ENCODE measurements at regions not wholly inside any gene's neighbourhood (a gene's known extent, or its start where the extent isn't known, plus 50 kb on each side); places are given as distances from the start of the nearest gene placed in this dataset.

DNA sequence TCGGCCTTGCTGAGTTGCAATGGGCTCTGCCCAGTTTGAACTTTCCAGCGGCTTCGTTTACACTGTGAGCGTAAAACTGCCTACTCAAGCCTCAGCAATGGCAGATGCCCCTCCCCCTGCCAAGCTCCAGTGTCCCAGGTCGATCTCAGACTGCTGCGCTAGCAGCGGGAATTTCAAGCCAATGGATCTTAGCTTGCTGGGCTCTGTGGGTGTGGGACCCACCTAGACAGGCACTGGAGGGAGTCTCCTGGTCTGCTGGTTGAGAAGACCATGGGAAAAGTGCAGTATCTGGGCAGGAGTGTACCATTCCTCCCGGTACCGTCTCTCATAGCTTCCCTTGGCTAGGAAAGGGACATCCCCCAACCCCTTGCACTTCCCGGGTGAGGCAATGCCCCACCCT lies 88.2 kb downstream of the KLHL28 start:
- Histone ChIP-seq H3K27me3 (ENCODE audit: insufficient read depth in 3 of 3, low read length in 2 of 3) (peaks cover 0 to 4% (median 4%) of the 10 kb centered on the region in 3 donors), H3K27ac (no peak overlapping the region), H3K9me3 (peaks cover 9% of the 10 kb centered on the region), H3K4me3 (no peak overlapping the region), H3K4me1 (no peaks in the 10 kb centered on the region), H3K36me3 (ENCODE audit: insufficient read depth in 1 of 2, low read depth in 1 of 2) (no peaks in the 10 kb centered on the region)
- WGBS, 3 donors = 64 to 76% (median 66%) methylated on average over 10 of the region's 10 CpGs
- DNase-seq = no peak
- TF ChIP-seq, protein P1, sequence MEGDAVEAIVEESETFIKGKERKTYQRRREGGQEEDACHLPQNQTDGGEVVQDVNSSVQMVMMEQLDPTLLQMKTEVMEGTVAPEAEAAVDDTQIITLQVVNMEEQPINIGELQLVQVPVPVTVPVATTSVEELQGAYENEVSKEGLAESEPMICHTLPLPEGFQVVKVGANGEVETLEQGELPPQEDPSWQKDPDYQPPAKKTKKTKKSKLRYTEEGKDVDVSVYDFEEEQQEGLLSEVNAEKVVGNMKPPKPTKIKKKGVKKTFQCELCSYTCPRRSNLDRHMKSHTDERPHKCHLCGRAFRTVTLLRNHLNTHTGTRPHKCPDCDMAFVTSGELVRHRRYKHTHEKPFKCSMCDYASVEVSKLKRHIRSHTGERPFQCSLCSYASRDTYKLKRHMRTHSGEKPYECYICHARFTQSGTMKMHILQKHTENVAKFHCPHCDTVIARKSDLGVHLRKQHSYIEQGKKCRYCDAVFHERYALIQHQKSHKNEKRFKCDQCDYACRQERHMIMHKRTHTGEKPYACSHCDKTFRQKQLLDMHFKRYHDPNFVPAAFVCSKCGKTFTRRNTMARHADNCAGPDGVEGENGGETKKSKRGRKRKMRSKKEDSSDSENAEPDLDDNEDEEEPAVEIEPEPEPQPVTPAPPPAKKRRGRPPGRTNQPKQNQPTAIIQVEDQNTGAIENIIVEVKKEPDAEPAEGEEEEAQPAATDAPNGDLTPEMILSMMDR (IDR thresholded peaks at IDR 0.05) = no peak
- no peak for ATAC-seq
- intact Hi-C loops (cut with DNase I) = no loop called here

DNA sequence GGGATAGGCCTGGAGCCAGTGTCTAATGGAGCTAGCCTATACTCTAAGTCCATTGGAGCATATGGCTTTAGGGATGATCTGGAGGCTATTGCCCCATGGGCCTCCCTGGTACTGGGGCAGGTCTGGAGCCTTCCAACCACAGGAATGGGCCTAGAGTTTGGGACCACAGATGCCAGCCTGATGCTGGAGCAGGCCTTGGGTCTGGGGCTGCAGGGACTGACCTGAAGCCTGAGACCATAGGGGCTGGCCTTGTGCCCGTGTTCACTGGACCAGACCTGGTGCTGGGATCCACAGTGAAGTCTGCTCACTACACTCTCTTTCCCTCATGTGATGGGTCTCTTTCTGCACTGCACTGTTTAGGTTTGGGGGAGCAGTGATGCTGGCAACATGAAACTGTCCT lies 95.0 kb downstream of the KLHL28 start:
- no peaks in the 10 kb centered on the region for H3K36me3 ChIP-seq (ENCODE audit: insufficient read depth in 1 of 2, low read depth in 1 of 2)
- DNase-seq (no peak), ATAC-seq (no peak)
- H3K27me3 ChIP-seq (ENCODE audit: insufficient read depth in 3 of 3, low read length in 2 of 3) = no peaks in the 10 kb centered on the region
- intact Hi-C loops (cut with DNase I) = no loop called here
- H3K27ac ChIP-seq = no peak overlapping the region
- no peaks in the 10 kb centered on the region for H3K4me1 ChIP-seq
- TF ChIP-seq, protein P1 (IDR thresholded peaks at IDR 0.05) = no peak
- peaks cover 9% of the 10 kb centered on the region for H3K9me3 ChIP-seq
- 73 to 90% (median 81%) methylated on average over 1 of the region's 1 CpG for WGBS, 3 donors
- H3K4me3 ChIP-seq = no peak overlapping the region

DNA sequence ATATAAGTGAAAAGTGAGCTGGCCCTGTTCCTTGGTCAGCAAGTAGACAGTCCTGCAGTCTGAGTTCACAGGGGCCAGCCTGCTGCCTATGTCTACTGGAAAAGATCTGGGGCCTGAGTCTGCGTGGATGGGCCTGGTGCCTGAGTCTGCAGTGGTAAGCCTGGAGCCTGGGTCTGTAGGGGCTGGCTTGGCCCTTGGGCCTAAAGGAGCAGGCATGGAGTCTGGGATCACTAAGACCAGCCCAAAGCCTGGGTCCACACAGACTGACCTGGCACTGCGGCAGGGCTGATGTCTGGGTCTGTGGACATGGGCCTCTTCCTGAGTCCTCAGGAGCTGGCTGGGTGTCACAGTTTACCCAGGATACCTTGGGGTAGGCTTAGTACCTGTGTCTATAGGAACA lies 95.4 kb downstream of the KLHL28 start:
- Histone ChIP-seq H3K27me3 (ENCODE audit: insufficient read depth in 3 of 3, low read length in 2 of 3) (no peaks in the 10 kb centered on the region), H3K4me1 (no peaks in the 10 kb centered on the region), H3K27ac (no peak overlapping the region), H3K36me3 (ENCODE audit: insufficient read depth in 1 of 2, low read depth in 1 of 2) (no peaks in the 10 kb centered on the region), H3K4me3 (no peak overlapping the region), H3K9me3 (peaks cover 9% of the 10 kb centered on the region)
- 93 to 95% (median 93%) methylated on average over 2 of the region's 2 CpGs for WGBS, 3 donors
- DNase-seq (no peak), ATAC-seq (no peak)
- TF ChIP-seq, protein P1 (IDR thresholded peaks at IDR 0.05) = no peak
- intact Hi-C loops (cut with DNase I) = no loop called here

DNA sequence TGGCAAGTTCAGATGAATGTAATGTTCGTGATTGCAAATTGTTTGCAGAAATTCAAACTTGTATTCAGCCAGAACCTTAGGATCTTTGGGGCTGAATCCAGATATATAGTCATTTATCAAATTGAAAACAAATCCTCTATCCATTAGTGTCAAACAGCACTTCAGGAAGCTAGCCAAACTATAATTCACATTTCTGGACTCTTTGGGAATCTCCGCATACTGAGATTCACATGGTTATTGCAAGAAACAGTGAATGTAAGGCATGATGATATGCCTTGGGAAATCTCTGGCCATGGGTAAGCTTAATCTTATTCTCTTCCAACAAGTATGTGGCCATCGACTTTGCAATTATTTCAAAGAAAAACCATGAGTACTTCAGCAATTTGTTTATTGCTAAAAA lies 98.5 kb downstream of the KLHL28 start:
- no peaks in the 10 kb centered on the region for H3K4me1 ChIP-seq
- no peak overlapping the region for H3K4me3 ChIP-seq
- no peak overlapping the region for H3K27ac ChIP-seq
- H3K36me3 ChIP-seq (ENCODE audit: insufficient read depth in 1 of 2, low read depth in 1 of 2) = no peaks in the 10 kb centered on the region
- intact Hi-C loops (cut with DNase I) = no loop called here
- H3K27me3 ChIP-seq (ENCODE audit: insufficient read depth in 3 of 3, low read length in 2 of 3) = no peaks in the 10 kb centered on the region
- 68 to 73% (median 71%) methylated on average over 3 of the region's 3 CpGs for WGBS, 3 donors
- no peaks in the 10 kb centered on the region for H3K9me3 ChIP-seq
- no peak for ATAC-seq
- TF ChIP-seq, protein P1 (IDR thresholded peaks at IDR 0.05) = no peak
- DNase-seq = no peak

DNA sequence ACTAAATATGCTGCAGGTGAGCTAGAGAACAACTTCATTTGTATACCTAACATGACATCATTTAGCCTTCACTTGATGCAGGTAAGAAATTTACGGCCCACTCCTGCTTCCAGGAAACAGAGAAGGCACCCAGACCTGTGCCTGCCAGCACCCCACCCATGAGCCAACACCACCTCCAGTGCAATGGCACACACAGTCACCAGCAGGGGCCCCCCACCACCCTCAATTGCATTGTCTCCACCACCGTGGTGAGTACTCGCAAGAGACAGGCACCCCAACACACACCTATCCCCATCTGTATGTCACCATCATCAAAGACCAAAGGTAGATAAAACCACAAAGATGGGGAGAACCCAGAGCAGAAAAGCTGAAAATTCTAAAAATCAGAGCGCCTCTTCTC lies 107.6 kb downstream of the KLHL28 start:
- 85 to 94% (median 92%) methylated on average over 4 of the region's 4 CpGs for WGBS, 3 donors
- H3K4me1 ChIP-seq = no peaks in the 10 kb centered on the region
- ATAC-seq = no peak

More for the DNA sequence above, 107.6 kb downstream of the KLHL28 start:
- no peaks in the 10 kb centered on the region for H3K9me3 ChIP-seq
- intact Hi-C loops (cut with DNase I) = no loop called here
- TF ChIP-seq, protein P1 (IDR thresholded peaks at IDR 0.05) = no peak
- H3K27me3 ChIP-seq (ENCODE audit: insufficient read depth in 3 of 3, low read length in 2 of 3) = peaks cover 0 to 3% (median 0%) of the 10 kb centered on the region in 3 donors
- H3K27ac ChIP-seq = no peak overlapping the region
- no peaks in the 10 kb centered on the region for H3K36me3 ChIP-seq (ENCODE audit: insufficient read depth in 1 of 2, low read depth in 1 of 2)
- no peak for DNase-seq
- no peak overlapping the region for H3K4me3 ChIP-seq

All from psoas muscle (tissue), 7 donors.